ENCODE measurements at regions not wholly inside any gene's neighbourhood (a gene's known extent, or its start where the extent isn't known, plus 50 kb on each side); places are given as distances from the start of the nearest gene placed in this dataset.

- Histone ChIP-seq H3K36me3 (ENCODE audit: control insufficient read depth in 2 of 2, insufficient read depth in 1 of 2, low read length in 2 of 2) (no peaks in the 10 kb centered on the region), H3K4me3 (ENCODE audit: low read depth, low read length) (no peak overlapping the region), H3K9me3 (ENCODE audit: control insufficient read depth, insufficient read depth, low read depth, low read length) (no peaks in the 10 kb centered on the region), H3K27ac (ENCODE audit: extremely low read depth, low read depth, low read length) (no peak overlapping the region), H3K4me1 (ENCODE audit: control insufficient read depth, insufficient read depth, low read length) (no peaks in the 10 kb centered on the region)
- CTCF ChIA-PET: interaction anchor here (0.9 to 1.0 kb wide), 2 partner anchors 19 to 177 kb away, joined by 4 to 11 read pairs; no protein-coding TSS in a partner anchor
- POLR2A ChIA-PET: no interaction called here
- no peak for TF ChIP-seq ZNF423 (tag by site-specific recombination; IDR thresholded peaks at IDR 0.05)
These were observed 64.0 kb downstream of the CCNG2 start for GRCh38 chr4:77220828-77221613.

- Histone ChIP-seq H3K4me1 (ENCODE audit: control insufficient read depth, insufficient read depth, low read length) (no peaks in the 10 kb centered on the region), H3K4me3 (ENCODE audit: low read depth, low read length) (no peak overlapping the region), H3K36me3 (ENCODE audit: control insufficient read depth in 2 of 2, insufficient read depth in 1 of 2, low read length in 2 of 2) (no peaks in the 10 kb centered on the region), H3K9me3 (ENCODE audit: control insufficient read depth, insufficient read depth, low read depth, low read length) (no peaks in the 10 kb centered on the region), H3K27ac (ENCODE audit: extremely low read depth, low read depth, low read length) (no peak overlapping the region)
- ChIA-PET POLR2A (no interaction called here), CTCF (interaction anchor here (0.7 to 1.5 kb wide), 3 partner anchors 15 to 538 kb away, joined by 3 read pairs; no protein-coding TSS in a partner anchor)
- TF ChIP-seq ZNF184 (tag by site-specific recombination; IDR thresholded peaks at IDR 0.05) (no peak), ZNF354C (tag by site-specific recombination; IDR thresholded peaks at IDR 0.05; ENCODE audit: borderline replicate concordance, low read depth) (no peak), ZNF629 (tag by site-specific recombination; IDR thresholded peaks at IDR 0.05) (no peak), ZNF211 (tag by site-specific recombination; IDR thresholded peaks at IDR 0.05; ENCODE audit: low read depth) (no peak), ZBTB6 (tag by site-specific recombination; IDR thresholded peaks at IDR 0.05) (no peak), ZNF23 (tag by site-specific recombination; IDR thresholded peaks at IDR 0.05; ENCODE audit: borderline replicate concordance) (no peak), ZIC2 (tag by site-specific recombination; IDR thresholded peaks at IDR 0.05) (no peak), ZNF423 (tag by site-specific recombination; IDR thresholded peaks at IDR 0.05) (no peak), HIC1 (tag by site-specific recombination; IDR thresholded peaks at IDR 0.05) (no peak), ZNF266 (tag by site-specific recombination; IDR thresholded peaks at IDR 0.05; ENCODE audit: low read depth) (no peak), ZNF830 (tag by site-specific recombination; IDR thresholded peaks at IDR 0.05; ENCODE audit: low read depth) (no peak), ZNF157 (tag by site-specific recombination; IDR thresholded peaks at IDR 0.05) (no peak), ZNF146 (tag by site-specific recombination; IDR thresholded peaks at IDR 0.05) (no peak), ZNF660 (tag by site-specific recombination; IDR thresholded peaks at IDR 0.05) (no peak), ZNF140 (tag by site-specific recombination; IDR thresholded peaks at IDR 0.05) (no peak), GLI2 (tag by site-specific recombination; IDR thresholded peaks at IDR 0.05; ENCODE audit: borderline replicate concordance, low read depth) (no peak), ZNF311 (tag by site-specific recombination; IDR thresholded peaks at IDR 0.05; ENCODE audit: borderline replicate concordance) (no peak)
These were observed 68.0 kb downstream of the CCNG2 start for GRCh38 chr4:77225022-77225421.

GRCh38 chr4:77226939-77227705, 70.1 kb downstream of the CCNG2 start:
- CTCF ChIA-PET: no interaction called here
- no peak for TF ChIP-seq IKZF3 (tag by site-specific recombination; IDR thresholded peaks at IDR 0.05)
- no peak for TF ChIP-seq ZNF776 (tag by site-specific recombination; IDR thresholded peaks at IDR 0.05; ENCODE audit: borderline replicate concordance)
- TF ChIP-seq ZNF140 (tag by site-specific recombination; IDR thresholded peaks at IDR 0.05): no peak
- no peak for TF ChIP-seq SCRT2 (tag by site-specific recombination; IDR thresholded peaks at IDR 0.05)
- TF ChIP-seq ZBTB11 (tag by site-specific recombination; conservative IDR thresholded peaks at IDR 0.05; ENCODE audit: low read depth): no peak
- no peaks in the 10 kb centered on the region for H3K4me1 ChIP-seq (ENCODE audit: control insufficient read depth, insufficient read depth, low read length)
- no peak overlapping the region for H3K4me3 ChIP-seq (ENCODE audit: low read depth, low read length)
- POLR2A ChIA-PET: interaction anchor here (0.7 kb wide), 1 partner anchor 311 kb away, joined by 4 read pairs; no protein-coding TSS in a partner anchor
- H3K27ac ChIP-seq (ENCODE audit: extremely low read depth, low read depth, low read length): no peak overlapping the region
- no peaks in the 10 kb centered on the region for H3K9me3 ChIP-seq (ENCODE audit: control insufficient read depth, insufficient read depth, low read depth, low read length)
- H3K36me3 ChIP-seq (ENCODE audit: control insufficient read depth in 2 of 2, insufficient read depth in 1 of 2, low read length in 2 of 2): no peaks in the 10 kb centered on the region
